SK-N-SH (cell line): ENCODE measurements at regions not wholly inside any gene's neighbourhood (a gene's known extent, or its start where the extent isn't known, plus 50 kb on each side); places are given as distances from the start of the nearest gene placed in this dataset.
"Not testable (repeated sequence)": the region's sequence is repeated elsewhere in the genome, so short reads cannot be mapped to it uniquely, and the experiment has no call there.

Experiments used
- CTCF ChIA-PET: fragments of 300-600, 350-600 bp; formaldehyde crosslinking; extraction: SDS; loops from one replicate; lab custom pipeline; 2021; lab: Yijun Ruan, JAX
- POLR2A ChIA-PET: fragments of 350-600 bp; sonication (Branson Sonifier 250); formaldehyde crosslinking; extraction: SDS; loops from one replicate; lab custom pipeline; 2020; ENCODE audit warnings: antibody characterized with exemption, inconsistent platforms; lab: Yijun Ruan, JAX
- DNase-seq: peaks from one replicate; pipeline ENCODE4 v3.0.0; 2012
- H2AFZ ChIP-seq: fragments of 200-600 bp; sonication (generic); 2 replicates; pipeline ENCODE4 v1.8.1; 2016; ENCODE audit warnings: antibody characterized with exemption, mild to moderate bottlenecking, low read depth
- H3F3A ChIP-seq: fragments of 200-600 bp; sonication (generic); replicated peaks from 2 replicates; pipeline ENCODE3; 2016; ENCODE audit warnings: antibody characterized with exemption, mild to moderate bottlenecking; ENCODE audit not compliant: insufficient read depth
- H3K27ac ChIP-seq, 2 experiments: fragments of 200-500 bp in 1 of 2; fragments of 200-600 bp in 1 of 2; sonication (Bioruptor generic) in 1 of 2; sonication (generic), shearing (Covaris generic) in 1 of 2; 2 replicates each; pipeline versions ENCODE4 v1.5.1 to v1.6.1; 2014 to 2016; ENCODE audit warnings: low read depth in 2 of 2, inconsistent platforms in 1 of 2, low read length in 1 of 2, mild to moderate bottlenecking in 1 of 2, mixed read lengths in 1 of 2
- H3K27me3 ChIP-seq: fragments of 200-600 bp; sonication (generic), shearing (Covaris generic); 2 replicates; pipeline ENCODE4 v1.6.1; 2016; ENCODE audit warnings: mixed run types; ENCODE audit not compliant: insufficient read depth
- H3K36me3 ChIP-seq, 2 experiments: fragments of 200-500 bp in 1 of 2; fragments of 200-600 bp in 1 of 2; sonication (Bioruptor generic) in 1 of 2; sonication (generic) in 1 of 2; replicated peaks in 1 of 2; 2 replicates each; pipeline versions ENCODE3 to v1.5.1; 2014 to 2016; ENCODE audit warnings: low read length in 1 of 2, mild to moderate bottlenecking in 1 of 2; ENCODE audit not compliant: insufficient read depth in 2 of 2, control insufficient read depth in 1 of 2
- H3K4me1 ChIP-seq, 2 experiments: fragments of 200-500 bp in 1 of 2; fragments of 200-600 bp in 1 of 2; sonication (Bioruptor generic) in 1 of 2; sonication (generic), shearing (Covaris generic) in 1 of 2; 2 replicates each; pipeline versions ENCODE4 v1.5.1 to v1.6.1; 2014 to 2016; ENCODE audit warnings: low read depth in 1 of 2, low read length in 1 of 2, mixed run types in 1 of 2; ENCODE audit not compliant: insufficient read depth in 2 of 2, control insufficient read depth in 1 of 2
- H3K4me2 ChIP-seq: fragments of 200-600 bp; sonication (generic), shearing (Covaris generic); 2 replicates; pipeline ENCODE4 v1.6.1; 2017; ENCODE audit warnings: mixed run types
- H3K4me3 ChIP-seq, 2 experiments: fragments of 200-500 bp in 1 of 2; fragments of 200-600 bp in 1 of 2; sonication (Bioruptor generic) in 1 of 2; sonication (generic), shearing (Covaris generic) in 1 of 2; 2 replicates each; pipeline versions ENCODE4 v1.5.1 to v1.8.1; 2014 to 2016; ENCODE audit warnings: low read depth in 2 of 2, inconsistent platforms in 1 of 2, low read length in 1 of 2, mild to moderate bottlenecking in 1 of 2, mixed read lengths in 1 of 2, moderate library complexity in 1 of 2
- H3K79me2 ChIP-seq: fragments of 200-600 bp; sonication (generic); 2 replicates; pipeline ENCODE4 v1.8.1; 2017; ENCODE audit warnings: mild to moderate bottlenecking; ENCODE audit not compliant: insufficient read depth
- H3K9ac ChIP-seq: fragments of 200-600 bp; sonication (generic); 2 replicates; pipeline ENCODE4 v1.6.1; 2017; ENCODE audit warnings: mixed run types
- H3K9me2 ChIP-seq: fragments of 200-600 bp; sonication (generic); 2 replicates; pipeline ENCODE4 v1.6.1; 2017; ENCODE audit warnings: mixed run types
- H3K9me3 ChIP-seq: fragments of 200-600 bp; sonication (generic); 2 replicates; pipeline ENCODE4 v1.6.1; 2017; ENCODE audit warnings: mixed run types, mild to moderate bottlenecking, moderate library complexity
- H4K20me1 ChIP-seq: fragments of 200-600 bp; sonication (generic); 2 replicates; pipeline ENCODE4 v1.6.1; 2017; ENCODE audit warnings: mild to moderate bottlenecking, mixed run types; ENCODE audit not compliant: insufficient read depth
- CHD2 ChIP-seq: fragments of 150-350 bp; IDR thresholded peaks from 2 replicates; pipeline ENCODE4 v1.6.1; 2018; ENCODE audit warnings: low read length; ENCODE audit not compliant: partially characterized antibody
- ELF1 ChIP-seq: IDR thresholded peaks from 2 replicates; pipeline ENCODE4 v1.4.0; 2012
- EP300 ChIP-seq, 2 experiments: IDR thresholded peaks; 2 replicates each; pipeline versions ENCODE4 v1.4.0 to v1.6.1; 2012; ENCODE audit warnings: borderline replicate concordance in 1 of 2, low read depth in 1 of 2, low read length in 1 of 2
- FOXJ3 ChIP-seq: sonication (generic); formaldehyde crosslinking; IDR thresholded peaks from 2 replicates; pipeline ENCODE4 v1.5.1; 2020; ENCODE audit warnings: mild to moderate bottlenecking, missing genetic modification reagents
- GATA2 ChIP-seq: sonication (generic); formaldehyde crosslinking; IDR thresholded peaks from 2 replicates; pipeline ENCODE4 v1.5.0; 2020; ENCODE audit warnings: mild to moderate bottlenecking, missing genetic modification reagents
- JUND ChIP-seq: IDR thresholded peaks from 2 replicates; pipeline ENCODE4 v1.4.0; 2012
- NFIC ChIP-seq: IDR thresholded peaks from 2 replicates; pipeline ENCODE4 v1.4.0; 2012; ENCODE audit warnings: borderline replicate concordance
- SIN3A ChIP-seq: IDR thresholded peaks from 2 replicates; pipeline ENCODE4 v1.6.1; 2012; ENCODE audit warnings: low read depth, mild to moderate bottlenecking, low read length, moderate library complexity, borderline replicate concordance
- TAF1 ChIP-seq: IDR thresholded peaks from 2 replicates; pipeline ENCODE4 v1.6.1; 2012; ENCODE audit warnings: low read depth, mild to moderate bottlenecking, low read length, moderate library complexity, borderline replicate concordance
- YY1 ChIP-seq: IDR thresholded peaks from 2 replicates; pipeline ENCODE4 v1.4.0; 2012; ENCODE audit warnings: low read depth, mild to moderate bottlenecking
- WGBS: methylation state at CpG from one replicate; pipeline ENCODE4 v1.1.6; 2017; ENCODE audit warnings: low lambda C conversion rate; 5-methylcytosine and 5-hydroxymethylcytosine counted together
- TF ChIP-seq, protein P1 (sequence below): IDR thresholded peaks from 2 replicates; pipeline ENCODE4; 2012
- TF ChIP-seq, protein P2 (sequence below): fragments of 200-600 bp; sonication (generic); IDR thresholded peaks from 2 replicates; pipeline ENCODE4 v1.6.1; 2017; ENCODE audit warnings: antibody characterized with exemption, mild to moderate bottlenecking, moderate library complexity

DNA sequence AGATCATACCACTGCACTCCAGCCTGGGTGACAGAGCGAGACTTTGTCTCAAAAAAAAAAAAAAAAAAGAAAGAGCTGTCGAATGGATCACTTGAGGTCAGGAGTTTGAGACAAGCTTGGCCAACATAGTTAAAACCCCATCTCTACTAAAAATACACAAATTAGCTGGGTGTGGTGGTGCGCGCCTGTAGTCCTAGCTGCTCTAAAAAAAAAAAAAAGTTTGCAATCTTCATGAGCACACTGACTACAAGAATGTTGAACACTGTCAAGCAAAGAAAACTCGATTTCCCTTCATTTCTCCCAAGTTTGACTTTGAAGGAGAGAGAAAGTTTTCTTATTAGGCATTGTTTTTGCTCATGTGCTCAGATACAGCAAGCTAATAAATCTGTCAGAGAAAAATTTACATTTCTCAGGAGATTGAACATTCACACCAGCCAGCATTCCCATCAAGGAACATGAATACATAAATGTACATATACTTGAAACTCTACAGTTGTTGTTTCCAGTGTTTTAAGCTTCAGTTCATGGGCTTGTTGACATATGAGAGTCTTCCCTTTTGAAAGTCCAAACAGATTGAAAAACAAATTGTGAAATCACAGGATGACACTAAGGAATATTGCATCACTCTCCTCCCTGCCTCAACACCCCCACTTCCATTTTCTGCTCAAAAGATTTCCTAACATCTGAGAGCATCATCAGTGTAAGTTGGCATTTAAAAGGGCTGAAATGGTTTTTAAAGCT lies 81.8 kb downstream of the ARRDC3 start (continued):
- no peak for TF ChIP-seq YY1
- TF ChIP-seq, all 33 proteins: peak for 0

DNA sequence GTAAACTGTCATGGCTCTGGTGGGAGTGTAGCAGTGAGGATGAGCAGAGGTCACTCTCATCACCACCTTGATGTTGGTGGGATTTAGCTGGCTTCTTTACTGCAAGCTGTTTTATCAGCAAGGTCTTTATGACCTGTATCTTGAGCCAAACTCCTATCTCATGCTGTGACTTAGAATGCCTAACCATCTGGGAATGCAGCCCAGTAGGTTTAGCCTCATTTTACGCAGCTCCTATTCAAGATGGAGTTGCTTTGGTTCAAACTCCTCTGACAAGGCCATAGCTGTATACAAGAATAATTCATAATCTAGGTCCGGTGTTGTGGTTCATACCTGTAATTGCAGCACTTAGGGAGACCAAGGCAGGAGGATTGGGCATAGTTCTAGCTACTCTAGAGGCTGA lies 85.1 kb downstream of the ARRDC3 start:
- H3K36me3 ChIP-seq, result no peaks in the 10 kb centered on the region
- WGBS, result 94% methylated on average over 2 of the region's 2 CpGs
- peaks cover 6 to 8% of the 10 kb centered on the region in 2 experiments; a peak in 1 of 4 replicates for H3K4me1 ChIP-seq
- no peak overlapping the region for H3K4me2 ChIP-seq
- H2AFZ ChIP-seq, result no peak overlapping the region
- H3K27ac ChIP-seq, result no peak overlapping the region
- TF ChIP-seq GATA2 (no peak), TAF1 (no peak), CHD2 (no peak), SIN3A (no peak), ELF1 (no peak)
- TF ChIP-seq, protein P1, sequence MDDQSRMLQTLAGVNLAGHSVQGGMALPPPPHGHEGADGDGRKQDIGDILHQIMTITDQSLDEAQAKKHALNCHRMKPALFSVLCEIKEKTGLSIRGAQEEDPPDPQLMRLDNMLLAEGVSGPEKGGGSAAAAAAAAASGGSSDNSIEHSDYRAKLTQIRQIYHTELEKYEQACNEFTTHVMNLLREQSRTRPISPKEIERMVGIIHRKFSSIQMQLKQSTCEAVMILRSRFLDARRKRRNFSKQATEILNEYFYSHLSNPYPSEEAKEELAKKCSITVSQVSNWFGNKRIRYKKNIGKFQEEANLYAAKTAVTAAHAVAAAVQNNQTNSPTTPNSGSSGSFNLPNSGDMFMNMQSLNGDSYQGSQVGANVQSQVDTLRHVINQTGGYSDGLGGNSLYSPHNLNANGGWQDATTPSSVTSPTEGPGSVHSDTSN, result no peak
- TF ChIP-seq, protein P2, sequence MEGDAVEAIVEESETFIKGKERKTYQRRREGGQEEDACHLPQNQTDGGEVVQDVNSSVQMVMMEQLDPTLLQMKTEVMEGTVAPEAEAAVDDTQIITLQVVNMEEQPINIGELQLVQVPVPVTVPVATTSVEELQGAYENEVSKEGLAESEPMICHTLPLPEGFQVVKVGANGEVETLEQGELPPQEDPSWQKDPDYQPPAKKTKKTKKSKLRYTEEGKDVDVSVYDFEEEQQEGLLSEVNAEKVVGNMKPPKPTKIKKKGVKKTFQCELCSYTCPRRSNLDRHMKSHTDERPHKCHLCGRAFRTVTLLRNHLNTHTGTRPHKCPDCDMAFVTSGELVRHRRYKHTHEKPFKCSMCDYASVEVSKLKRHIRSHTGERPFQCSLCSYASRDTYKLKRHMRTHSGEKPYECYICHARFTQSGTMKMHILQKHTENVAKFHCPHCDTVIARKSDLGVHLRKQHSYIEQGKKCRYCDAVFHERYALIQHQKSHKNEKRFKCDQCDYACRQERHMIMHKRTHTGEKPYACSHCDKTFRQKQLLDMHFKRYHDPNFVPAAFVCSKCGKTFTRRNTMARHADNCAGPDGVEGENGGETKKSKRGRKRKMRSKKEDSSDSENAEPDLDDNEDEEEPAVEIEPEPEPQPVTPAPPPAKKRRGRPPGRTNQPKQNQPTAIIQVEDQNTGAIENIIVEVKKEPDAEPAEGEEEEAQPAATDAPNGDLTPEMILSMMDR, result no peak
- H4K20me1 ChIP-seq, result no peaks in the 10 kb centered on the region
- no peaks in the 10 kb centered on the region for H3K9me3 ChIP-seq
- POLR2A ChIA-PET, result no interaction called here
- no peak overlapping the region for H3K4me3 ChIP-seq
- no peaks in the 10 kb centered on the region for H3K9me2 ChIP-seq
- no peak for DNase-seq
- no peaks in the 10 kb centered on the region for H3K79me2 ChIP-seq
- H3F3A ChIP-seq, result no peaks in the 10 kb centered on the region
- no peaks in the 10 kb centered on the region for H3K27me3 ChIP-seq
- CTCF ChIA-PET, result no interaction called here
- no peak overlapping the region for H3K9ac ChIP-seq

DNA sequence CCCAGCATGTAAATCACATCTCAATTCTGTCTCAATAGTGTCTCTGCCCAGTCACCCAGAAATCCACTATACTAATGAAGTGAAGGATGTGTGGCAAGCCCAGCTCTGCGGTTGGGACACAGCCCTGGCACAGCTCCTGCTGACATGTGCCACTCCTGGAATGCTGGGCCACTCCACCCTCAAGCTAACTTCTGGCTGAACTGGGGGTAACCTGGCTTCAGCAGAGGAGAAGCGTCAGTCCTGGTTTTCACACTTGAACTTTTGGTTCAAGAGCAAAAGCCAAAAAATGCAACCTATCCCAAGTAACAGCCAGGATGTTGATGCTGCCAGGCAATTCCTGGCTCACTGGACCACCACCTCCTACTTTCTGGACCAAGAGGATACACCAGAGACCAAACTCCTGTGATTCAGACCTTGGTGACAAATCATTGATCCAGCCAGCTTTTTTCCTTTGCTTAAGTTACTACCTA lies 86.4 kb downstream of the ARRDC3 start:
- CTCF ChIA-PET, result interaction anchor here (1.1 to 1.7 kb wide), 2 partner anchors 10 to 88 kb away, joined by 3 to 7 read pairs; no protein-coding TSS in a partner anchor
- Histone ChIP-seq H3K4me1 (peaks cover 6 to 8% of the 10 kb centered on the region in 2 experiments; a peak in 1 of 4 replicates), H3K9me3 (no peaks in the 10 kb centered on the region), H3K27me3 (no peaks in the 10 kb centered on the region), H3K4me3 (no peak overlapping the region), H3K27ac (no peak overlapping the region), H3K4me2 (no peak overlapping the region), H3K36me3 (no peaks in the 10 kb centered on the region), H4K20me1 (no peaks in the 10 kb centered on the region), H3F3A (no peaks in the 10 kb centered on the region), H3K79me2 (no peaks in the 10 kb centered on the region), H2AFZ (no peak overlapping the region), H3K9ac (no peak overlapping the region), H3K9me2 (no peaks in the 10 kb centered on the region)
- no peak for DNase-seq
- 75% methylated on average over 2 of the region's 2 CpGs for WGBS
- TF ChIP-seq FOXJ3 (CRISPR knock-in tag), result no peak
- TF ChIP-seq SIN3A, result no peak
- no peak for TF ChIP-seq GATA2
- no peak for TF ChIP-seq JUND
- no peak for TF ChIP-seq NFIC
- TF ChIP-seq EP300 (IDR thresholded peaks at IDR 0.05; ENCODE audit: borderline replicate concordance in 1 of 2, low read depth in 1 of 2, low read length in 1 of 2), result no peak
- POLR2A ChIA-PET, result no interaction called here

DNA sequence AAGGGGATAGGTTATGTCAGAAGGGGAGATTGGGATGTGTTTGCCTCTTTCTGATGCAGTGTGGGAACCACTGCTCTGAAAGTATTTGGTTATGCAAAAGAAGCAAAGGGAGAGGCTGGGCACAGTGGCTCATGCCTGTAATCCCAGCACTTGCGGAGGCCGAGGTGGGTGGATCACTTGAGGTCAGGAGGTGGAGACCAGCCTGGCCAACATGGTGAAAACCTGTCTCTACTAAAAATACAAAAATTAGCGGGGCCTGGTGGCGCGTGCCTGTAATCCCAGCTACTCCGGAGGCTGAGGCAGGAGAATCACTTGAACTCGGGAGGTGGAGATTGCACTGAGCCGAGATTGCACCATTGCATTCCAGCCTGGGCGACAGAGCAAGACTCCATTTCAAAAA lies 87.0 kb downstream of the ARRDC3 start:
- H3K4me3 ChIP-seq, H2AFZ ChIP-seq, DNase-seq, H3K9me2 ChIP-seq, H3K27me3 ChIP-seq, H3K4me1 ChIP-seq, H3K79me2 ChIP-seq, H4K20me1 ChIP-seq, H3K36me3 ChIP-seq, H3K9me3 ChIP-seq, H3K9ac ChIP-seq, H3K4me2 ChIP-seq, H3K27ac ChIP-seq, H3F3A ChIP-seq: not testable (repeated sequence)
- CTCF ChIA-PET, result interaction anchor here (1.1 to 1.7 kb wide), 2 partner anchors 11 to 89 kb away, joined by 3 to 7 read pairs; no protein-coding TSS in a partner anchor
- POLR2A ChIA-PET, result interaction anchor here (1.3 kb wide), 1 partner anchor 16 kb away, joined by 3 read pairs; no protein-coding TSS in a partner anchor
- over 99% methylated on average over 9 of the region's 9 CpGs for WGBS
